AG09309 (cell line): ENCODE measurements at regions not wholly inside any gene's neighbourhood (a gene's known extent, or its start where the extent isn't known, plus 50 kb on each side); places are given as distances from the start of the nearest gene placed in this dataset.

Experiments used
- DNase-seq: peaks from one replicate; pipeline ENCODE4 v3.0.0-alpha.2; 2010; ENCODE audit warnings: low read depth
- H3K4me3 ChIP-seq: 2 replicates; pipeline ENCODE4 v1.5.1; 2011; ENCODE audit warnings: mild to moderate bottlenecking, low read depth, low read length, moderate library complexity; ENCODE audit not compliant: control insufficient read depth
- CTCF ChIP-seq: IDR thresholded peaks from 2 replicates; pipeline ENCODE4 v1.5.1; 2011; ENCODE audit warnings: mild to moderate bottlenecking, low read depth, low read length, inconsistent platforms; ENCODE audit not compliant: insufficient read depth, control insufficient read depth; ENCODE audit errors: missing control alignments

GRCh38 chr3:28634019-28634418, 285.4 kb upstream of the AZI2 start:
- no peak for TF ChIP-seq CTCF
- no peak overlapping the region for H3K4me3 ChIP-seq
- no peak for DNase-seq

- no peak for TF ChIP-seq CTCF
- no peak for DNase-seq
- H3K4me3 ChIP-seq = no peak overlapping the region
Measured at GRCh38 chr3:28637742-28638141, 289.1 kb upstream of the AZI2 start.

GRCh38 chr3:28645149-28645548, 296.5 kb upstream of the AZI2 start:
- no peak overlapping the region for H3K4me3 ChIP-seq
- no peak for DNase-seq
- no peak for TF ChIP-seq CTCF

GRCh38 chr3:28646435-28646834, 297.8 kb upstream of the AZI2 start:
- no peak overlapping the region for H3K4me3 ChIP-seq
- TF ChIP-seq CTCF = no peak
- no peak for DNase-seq

GRCh38 chr3:28649266-28649665, 300.6 kb upstream of the AZI2 start:
- no peak for TF ChIP-seq CTCF
- H3K4me3 ChIP-seq = no peak overlapping the region
- no peak for DNase-seq

- no peak for TF ChIP-seq CTCF
- H3K4me3 ChIP-seq = no peak overlapping the region
- no peak for DNase-seq
Measured at GRCh38 chr3:28651159-28651558, 302.5 kb upstream of the AZI2 start.

GRCh38 chr3:28664123-28664522, 315.5 kb upstream of the AZI2 start:
- no peak for TF ChIP-seq CTCF
- DNase-seq = no peak
- H3K4me3 ChIP-seq = no peak overlapping the region
